GM10266 (cell line): ENCODE measurements at regions not wholly inside any gene's neighbourhood (a gene's known extent, or its start where the extent isn't known, plus 50 kb on each side); places are given as distances from the start of the nearest gene placed in this dataset.

ENCODE experiments used
- DNase-seq: peaks from one replicate; pipeline ENCODE4 v3.0.0; 2012; ENCODE audit errors: extremely low spot score
- CTCF ChIP-seq: IDR thresholded peaks from 2 replicates; pipeline ENCODE4 v1.5.1; 2012; ENCODE audit warnings: mild to moderate bottlenecking, low read depth; ENCODE audit not compliant: control insufficient read depth, insufficient read depth; ENCODE audit errors: missing control alignments

GRCh38 chr4:189046642-189047041, 894.0 kb upstream of the FRG1 start:
- DNase-seq, result no peak
- TF ChIP-seq CTCF, result no peak

GRCh38 chr4:189048119-189048518, 892.6 kb upstream of the FRG1 start:
- no peak for DNase-seq
- TF ChIP-seq CTCF, result no peak

GRCh38 chr4:189049682-189050081, 891.0 kb upstream of the FRG1 start:
- no peak for TF ChIP-seq CTCF
- DNase-seq, result no peak

- DNase-seq, result no peak
Observed at GRCh38 chr4:189050643-189051042, 890.0 kb upstream of the FRG1 start.

GRCh38 chr4:189053621-189054020, 887.1 kb upstream of the FRG1 start:
- no peak for TF ChIP-seq CTCF
- no peak for DNase-seq

More at GRCh38 chr4:189050643-189051042, 890.0 kb upstream of the FRG1 start:
- no peak for TF ChIP-seq CTCF

- no peak for DNase-seq
- no peak for TF ChIP-seq CTCF
Observed at GRCh38 chr4:189060104-189060503, 880.6 kb upstream of the FRG1 start.

GRCh38 chr4:189062047-189062820, 878.4 kb upstream of the FRG1 start:
- TF ChIP-seq CTCF, result no peak
- no peak for DNase-seq
